ENCODE measurements at regions not wholly inside any gene's neighbourhood (a gene's known extent, or its start where the extent isn't known, plus 50 kb on each side); places are given as distances from the start of the nearest gene placed in this dataset.

DNA sequence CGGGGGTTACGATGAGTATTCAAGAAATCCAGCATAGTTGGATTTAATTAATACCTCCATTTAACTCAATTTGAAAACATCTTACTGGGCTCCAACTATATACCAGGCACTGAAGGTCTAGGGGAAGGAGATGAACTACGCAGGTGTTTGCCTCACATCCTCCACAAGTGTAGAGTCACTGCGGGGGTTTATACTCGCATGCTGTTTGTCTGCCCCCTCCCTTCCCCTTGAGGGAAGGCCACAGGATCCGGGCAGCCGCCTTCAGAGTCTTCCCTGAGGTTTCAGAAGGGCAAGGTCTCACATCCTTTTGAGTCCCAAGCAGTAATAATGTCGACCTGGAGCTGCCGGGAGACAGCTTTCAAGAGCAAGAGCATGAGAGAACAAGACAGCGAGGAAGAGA is 142.4 kb upstream of the GALNT2 start:
- TF ChIP-seq, protein P1, sequence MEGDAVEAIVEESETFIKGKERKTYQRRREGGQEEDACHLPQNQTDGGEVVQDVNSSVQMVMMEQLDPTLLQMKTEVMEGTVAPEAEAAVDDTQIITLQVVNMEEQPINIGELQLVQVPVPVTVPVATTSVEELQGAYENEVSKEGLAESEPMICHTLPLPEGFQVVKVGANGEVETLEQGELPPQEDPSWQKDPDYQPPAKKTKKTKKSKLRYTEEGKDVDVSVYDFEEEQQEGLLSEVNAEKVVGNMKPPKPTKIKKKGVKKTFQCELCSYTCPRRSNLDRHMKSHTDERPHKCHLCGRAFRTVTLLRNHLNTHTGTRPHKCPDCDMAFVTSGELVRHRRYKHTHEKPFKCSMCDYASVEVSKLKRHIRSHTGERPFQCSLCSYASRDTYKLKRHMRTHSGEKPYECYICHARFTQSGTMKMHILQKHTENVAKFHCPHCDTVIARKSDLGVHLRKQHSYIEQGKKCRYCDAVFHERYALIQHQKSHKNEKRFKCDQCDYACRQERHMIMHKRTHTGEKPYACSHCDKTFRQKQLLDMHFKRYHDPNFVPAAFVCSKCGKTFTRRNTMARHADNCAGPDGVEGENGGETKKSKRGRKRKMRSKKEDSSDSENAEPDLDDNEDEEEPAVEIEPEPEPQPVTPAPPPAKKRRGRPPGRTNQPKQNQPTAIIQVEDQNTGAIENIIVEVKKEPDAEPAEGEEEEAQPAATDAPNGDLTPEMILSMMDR (IDR thresholded peaks at IDR 0.05), result no peak
- no peak for TF ChIP-seq EZH2 (IDR thresholded peaks at IDR 0.05; ENCODE audit: borderline replicate concordance, insufficient read depth, low read depth, low read length, poor library complexity, severe bottlenecking)

All from B cell (primary cell).